ENCODE measurements at regions not wholly inside any gene's neighbourhood (a gene's known extent, or its start where the extent isn't known, plus 50 kb on each side); places are given as distances from the start of the nearest gene placed in this dataset.

DNA sequence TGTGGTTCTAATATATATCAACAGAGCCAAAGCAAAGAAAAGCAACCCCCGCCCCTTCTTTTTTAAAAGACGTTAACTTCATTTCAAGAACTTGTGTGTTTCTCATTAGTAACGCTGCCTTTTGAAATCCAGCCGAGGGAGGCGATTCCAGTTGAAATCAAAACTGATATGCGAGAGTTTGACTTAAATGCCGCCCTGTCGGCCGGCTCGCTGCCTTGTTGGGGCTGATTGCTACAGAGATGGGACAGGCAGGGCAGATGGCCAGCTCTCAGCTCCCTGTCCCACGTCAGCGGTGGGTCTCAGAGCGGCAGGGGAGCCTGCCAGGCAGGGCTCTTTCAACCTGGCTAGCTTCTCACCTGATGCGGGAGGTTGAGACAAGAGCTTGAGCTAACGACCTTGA is 51.9 kb upstream of the ALX4 start:
- H3K4me1 ChIP-seq (ENCODE audit: control extremely low read depth in 1 of 4, control insufficient read depth in 4 of 4, insufficient read depth in 4 of 4, low read length in 3 of 4): no peaks in the 10 kb centered on the region
- WGBS (ENCODE audit: insufficient coverage): 64% methylated on average over 11 of the region's 15 CpGs
- peaks cover 0 to 26% (median 6%) of the 10 kb centered on the region in 5 experiments for H3K27me3 ChIP-seq (replicated peaks in 2 of 5; ENCODE audit: control insufficient read depth in 4 of 5, insufficient read depth in 5 of 5, low read length in 4 of 5)
- ChIA-PET CTCF (interaction anchor here (1.0 kb wide), 1 partner anchor 176 kb away, joined by 3 read pairs; no protein-coding TSS in a partner anchor), POLR2A (no interaction called here)
- peaks cover 0 to 8% (median 1%) of the 10 kb centered on the region in 5 experiments for H3K9me3 ChIP-seq (ENCODE audit: control extremely low read depth in 1 of 5, control insufficient read depth in 4 of 5, insufficient read depth in 2 of 5, low read depth in 1 of 5, low read length in 4 of 5)
- H3K4me3 ChIP-seq (ENCODE audit: control insufficient read depth in 1 of 7, extremely low read depth in 1 of 7, insufficient read depth in 4 of 7, low read depth in 2 of 7, low read length in 6 of 7): no peak overlapping the region
- no peak for DNase-seq
- no peak overlapping the region for H3K27ac ChIP-seq (ENCODE audit: insufficient read depth in 1 of 2, low read depth in 1 of 2, low read length in 2 of 2, poor library complexity in 1 of 2, severe bottlenecking in 2 of 2)
- no peaks in the 10 kb centered on the region for H3K36me3 ChIP-seq (ENCODE audit: control insufficient read depth in 4 of 4, insufficient read depth in 4 of 4, low read length in 3 of 4)

DNA sequence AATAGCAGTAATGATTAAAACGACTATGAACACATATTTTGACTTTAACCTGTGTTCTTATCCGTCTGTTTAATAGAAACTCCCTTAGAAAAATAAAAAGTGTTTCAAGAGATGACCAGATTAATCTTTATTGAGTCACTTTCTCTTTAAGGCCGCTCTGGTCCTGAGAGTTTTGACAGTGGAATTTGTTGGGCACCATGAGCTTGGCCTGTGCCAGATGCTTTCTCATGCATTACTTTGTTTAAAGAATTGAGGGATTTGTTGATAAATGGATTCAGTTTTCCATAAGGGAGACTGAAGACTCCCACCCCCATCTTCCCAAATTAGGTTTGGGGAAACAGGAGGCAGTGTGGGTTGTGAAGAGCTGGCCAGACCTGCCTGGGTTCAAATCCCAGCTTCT is 53.2 kb upstream of the ALX4 start:
- peaks cover 0 to 26% (median 2%) of the 10 kb centered on the region in 5 experiments for H3K27me3 ChIP-seq (replicated peaks in 2 of 5; ENCODE audit: control insufficient read depth in 4 of 5, insufficient read depth in 5 of 5, low read length in 4 of 5)
- H3K27ac ChIP-seq (ENCODE audit: insufficient read depth in 1 of 2, low read depth in 1 of 2, low read length in 2 of 2, poor library complexity in 1 of 2, severe bottlenecking in 2 of 2): no peak overlapping the region
- CTCF ChIA-PET: interaction anchor here (1.6 kb wide), 1 partner anchor 16 kb away, joined by 7 read pairs; no protein-coding TSS in a partner anchor
- no peak for DNase-seq
- H3K36me3 ChIP-seq (ENCODE audit: control insufficient read depth in 4 of 4, insufficient read depth in 4 of 4, low read length in 3 of 4): no peaks in the 10 kb centered on the region
- WGBS (ENCODE audit: insufficient coverage): 93% methylated on average over 2 of the region's 3 CpGs
- H3K4me3 ChIP-seq (ENCODE audit: control insufficient read depth in 1 of 7, extremely low read depth in 1 of 7, insufficient read depth in 4 of 7, low read depth in 2 of 7, low read length in 6 of 7): no peak overlapping the region
- no peaks in the 10 kb centered on the region for H3K4me1 ChIP-seq (ENCODE audit: control extremely low read depth in 1 of 4, control insufficient read depth in 4 of 4, insufficient read depth in 4 of 4, low read length in 3 of 4)
- peaks cover 0 to 8% (median 1%) of the 10 kb centered on the region in 5 experiments for H3K9me3 ChIP-seq (ENCODE audit: control extremely low read depth in 1 of 5, control insufficient read depth in 4 of 5, insufficient read depth in 2 of 5, low read depth in 1 of 5, low read length in 4 of 5)
- POLR2A ChIA-PET: no interaction called here

DNA sequence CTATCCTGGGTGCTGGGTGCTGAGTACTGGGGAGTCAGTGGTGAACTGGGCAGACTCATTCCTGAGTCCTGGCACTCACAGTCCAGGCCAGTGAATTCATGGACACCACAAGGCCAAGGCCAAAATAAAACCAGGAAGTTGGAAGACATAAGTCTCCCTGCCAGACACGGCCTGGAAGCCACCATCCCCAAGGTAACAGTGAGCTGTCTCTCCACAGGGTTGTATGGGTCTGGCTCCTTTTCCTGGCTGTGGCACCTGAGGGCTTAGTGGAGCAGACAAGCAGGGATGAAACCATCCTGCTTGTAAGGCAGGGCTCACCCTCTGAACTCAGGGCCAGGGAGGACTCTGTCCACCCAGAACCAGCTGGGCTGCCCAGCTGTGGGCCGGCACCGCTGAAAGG is 54.7 kb upstream of the ALX4 start:
- WGBS (ENCODE audit: insufficient coverage): 70% methylated on average over 1 of the region's 3 CpGs
- H3K9me3 ChIP-seq (ENCODE audit: control extremely low read depth in 1 of 5, control insufficient read depth in 4 of 5, insufficient read depth in 2 of 5, low read depth in 1 of 5, low read length in 4 of 5): peaks cover 0 to 8% (median 1%) of the 10 kb centered on the region in 5 experiments
- peaks cover 0 to 26% (median 2%) of the 10 kb centered on the region in 5 experiments for H3K27me3 ChIP-seq (replicated peaks in 2 of 5; ENCODE audit: control insufficient read depth in 4 of 5, insufficient read depth in 5 of 5, low read length in 4 of 5)
- no peaks in the 10 kb centered on the region for H3K36me3 ChIP-seq (ENCODE audit: control insufficient read depth in 4 of 4, insufficient read depth in 4 of 4, low read length in 3 of 4)
- H3K27ac ChIP-seq (ENCODE audit: insufficient read depth in 1 of 2, low read depth in 1 of 2, low read length in 2 of 2, poor library complexity in 1 of 2, severe bottlenecking in 2 of 2): no peak overlapping the region
- no peak for DNase-seq
- H3K4me1 ChIP-seq (ENCODE audit: control extremely low read depth in 1 of 4, control insufficient read depth in 4 of 4, insufficient read depth in 4 of 4, low read length in 3 of 4): no peaks in the 10 kb centered on the region
- POLR2A ChIA-PET: no interaction called here
- CTCF ChIA-PET: no interaction called here
- no peak overlapping the region for H3K4me3 ChIP-seq (ENCODE audit: control insufficient read depth in 1 of 7, extremely low read depth in 1 of 7, insufficient read depth in 4 of 7, low read depth in 2 of 7, low read length in 6 of 7)

DNA sequence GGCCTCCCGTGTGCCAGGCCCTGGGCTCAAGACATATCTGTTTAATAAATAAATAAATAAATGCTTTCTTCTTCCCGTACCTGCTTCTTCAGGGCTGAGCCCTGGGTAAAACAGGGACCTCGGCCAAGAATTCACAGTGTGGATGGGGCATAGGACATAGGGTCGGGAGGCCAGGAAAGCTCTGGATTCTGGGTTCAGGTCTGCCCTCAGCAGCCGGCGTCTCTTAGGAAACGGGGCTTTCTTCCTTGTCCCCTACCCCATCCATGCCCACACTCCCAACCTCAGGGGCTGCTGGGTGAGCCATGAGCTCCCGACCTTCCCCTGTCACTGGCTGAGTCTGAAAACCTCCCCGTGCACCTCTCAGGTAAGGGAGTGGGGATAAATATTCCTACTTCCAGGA is 55.7 kb upstream of the ALX4 start:
- peaks cover 0 to 8% (median 1%) of the 10 kb centered on the region in 5 experiments for H3K9me3 ChIP-seq (ENCODE audit: control extremely low read depth in 1 of 5, control insufficient read depth in 4 of 5, insufficient read depth in 2 of 5, low read depth in 1 of 5, low read length in 4 of 5)
- CTCF ChIA-PET: interaction anchor here (1.0 kb wide), 1 partner anchor 39 kb away, joined by 3 read pairs; no protein-coding TSS in a partner anchor
- no peak for DNase-seq
- H3K27me3 ChIP-seq (replicated peaks in 2 of 5; ENCODE audit: control insufficient read depth in 4 of 5, insufficient read depth in 5 of 5, low read length in 4 of 5): peaks cover 0 to 24% (median 4%) of the 10 kb centered on the region in 5 experiments
- no peak overlapping the region for H3K27ac ChIP-seq (ENCODE audit: insufficient read depth in 1 of 2, low read depth in 1 of 2, low read length in 2 of 2, poor library complexity in 1 of 2, severe bottlenecking in 2 of 2)
- H3K36me3 ChIP-seq (ENCODE audit: control insufficient read depth in 4 of 4, insufficient read depth in 4 of 4, low read length in 3 of 4): no peaks in the 10 kb centered on the region
- H3K4me3 ChIP-seq (ENCODE audit: control insufficient read depth in 1 of 7, extremely low read depth in 1 of 7, insufficient read depth in 4 of 7, low read depth in 2 of 7, low read length in 6 of 7): no peak overlapping the region
- POLR2A ChIA-PET: no interaction called here
- WGBS (ENCODE audit: insufficient coverage): 100% methylated on average over 4 of the region's 9 CpGs
- no peaks in the 10 kb centered on the region for H3K4me1 ChIP-seq (ENCODE audit: control extremely low read depth in 1 of 4, control insufficient read depth in 4 of 4, insufficient read depth in 4 of 4, low read length in 3 of 4)

DNA sequence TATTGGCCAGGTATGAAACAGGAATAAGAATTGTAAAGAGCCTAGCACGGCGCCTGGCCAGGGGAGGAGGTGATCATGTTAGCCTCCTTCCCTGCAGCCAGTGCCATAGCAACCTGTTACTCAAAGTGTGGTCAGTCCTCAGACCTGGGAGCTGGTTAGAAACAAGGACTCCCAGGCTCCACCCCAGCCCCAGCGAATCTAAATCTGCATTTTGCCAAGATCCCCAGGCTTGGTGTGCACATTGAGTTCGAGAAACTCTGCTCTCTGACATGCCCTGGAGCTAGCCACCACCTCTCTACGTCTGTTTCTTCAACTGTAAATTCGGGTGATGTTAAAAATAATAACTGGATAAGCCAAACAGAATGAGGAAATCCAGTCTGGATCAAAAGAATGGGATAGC is 56.1 kb upstream of the ALX4 start:
- DNase-seq: no peak
- Histone ChIP-seq H3K27ac (ENCODE audit: insufficient read depth in 1 of 2, low read depth in 1 of 2, low read length in 2 of 2, poor library complexity in 1 of 2, severe bottlenecking in 2 of 2) (no peak overlapping the region), H3K27me3 (replicated peaks in 2 of 5; ENCODE audit: control insufficient read depth in 4 of 5, insufficient read depth in 5 of 5, low read length in 4 of 5) (peaks cover 0 to 20% (median 4%) of the 10 kb centered on the region in 5 experiments), H3K4me3 (ENCODE audit: control insufficient read depth in 1 of 7, extremely low read depth in 1 of 7, insufficient read depth in 4 of 7, low read depth in 2 of 7, low read length in 6 of 7) (no peak overlapping the region), H3K4me1 (ENCODE audit: control extremely low read depth in 1 of 4, control insufficient read depth in 4 of 4, insufficient read depth in 4 of 4, low read length in 3 of 4) (no peaks in the 10 kb centered on the region), H3K9me3 (ENCODE audit: control extremely low read depth in 1 of 5, control insufficient read depth in 4 of 5, insufficient read depth in 2 of 5, low read depth in 1 of 5, low read length in 4 of 5) (peaks cover 0 to 8% (median 0%) of the 10 kb centered on the region in 5 experiments), H3K36me3 (ENCODE audit: control insufficient read depth in 4 of 4, insufficient read depth in 4 of 4, low read length in 3 of 4) (no peaks in the 10 kb centered on the region)
- POLR2A ChIA-PET: no interaction called here
- WGBS (ENCODE audit: insufficient coverage): 100% methylated on average over 6 of the region's 6 CpGs
- CTCF ChIA-PET: interaction anchor here (1.0 kb wide), 1 partner anchor 40 kb away, joined by 3 read pairs; no protein-coding TSS in a partner anchor

DNA sequence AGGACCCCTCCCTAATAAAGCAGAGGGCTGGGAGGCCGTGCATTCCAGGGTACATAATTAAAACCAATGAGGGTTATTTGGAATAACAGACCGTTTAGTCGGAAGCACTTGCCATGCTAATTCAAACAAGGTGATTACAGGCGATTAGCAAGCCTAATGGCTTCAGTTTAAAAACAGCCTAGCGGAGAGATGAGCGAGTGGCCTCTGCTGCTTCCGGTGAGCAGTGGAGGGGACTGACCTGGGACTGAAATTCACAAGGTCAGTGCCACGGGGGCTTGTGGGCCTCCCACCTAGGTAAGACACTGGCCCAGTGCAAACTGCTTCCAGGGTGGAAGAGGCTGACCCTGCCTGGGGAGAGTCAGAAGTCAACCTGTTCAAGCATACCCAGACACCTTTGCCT is 56.8 kb upstream of the ALX4 start:
- no peak overlapping the region for H3K27ac ChIP-seq (ENCODE audit: insufficient read depth in 1 of 2, low read depth in 1 of 2, low read length in 2 of 2, poor library complexity in 1 of 2, severe bottlenecking in 2 of 2)
- POLR2A ChIA-PET: no interaction called here
- H3K36me3 ChIP-seq (ENCODE audit: control insufficient read depth in 4 of 4, insufficient read depth in 4 of 4, low read length in 3 of 4): no peaks in the 10 kb centered on the region
- H3K27me3 ChIP-seq (replicated peaks in 2 of 5; ENCODE audit: control insufficient read depth in 4 of 5, insufficient read depth in 5 of 5, low read length in 4 of 5): peaks cover 0 to 18% (median 1%) of the 10 kb centered on the region in 5 experiments
- DNase-seq: no peak
- no peak overlapping the region for H3K4me3 ChIP-seq (ENCODE audit: control insufficient read depth in 1 of 7, extremely low read depth in 1 of 7, insufficient read depth in 4 of 7, low read depth in 2 of 7, low read length in 6 of 7)
- peaks cover 0 to 8% (median 0%) of the 10 kb centered on the region in 5 experiments for H3K9me3 ChIP-seq (ENCODE audit: control extremely low read depth in 1 of 5, control insufficient read depth in 4 of 5, insufficient read depth in 2 of 5, low read depth in 1 of 5, low read length in 4 of 5)
- no peaks in the 10 kb centered on the region for H3K4me1 ChIP-seq (ENCODE audit: control extremely low read depth in 1 of 4, control insufficient read depth in 4 of 4, insufficient read depth in 4 of 4, low read length in 3 of 4)
- CTCF ChIA-PET: no interaction called here
- 86% methylated on average over 8 of the region's 8 CpGs for WGBS (ENCODE audit: insufficient coverage)

DNA sequence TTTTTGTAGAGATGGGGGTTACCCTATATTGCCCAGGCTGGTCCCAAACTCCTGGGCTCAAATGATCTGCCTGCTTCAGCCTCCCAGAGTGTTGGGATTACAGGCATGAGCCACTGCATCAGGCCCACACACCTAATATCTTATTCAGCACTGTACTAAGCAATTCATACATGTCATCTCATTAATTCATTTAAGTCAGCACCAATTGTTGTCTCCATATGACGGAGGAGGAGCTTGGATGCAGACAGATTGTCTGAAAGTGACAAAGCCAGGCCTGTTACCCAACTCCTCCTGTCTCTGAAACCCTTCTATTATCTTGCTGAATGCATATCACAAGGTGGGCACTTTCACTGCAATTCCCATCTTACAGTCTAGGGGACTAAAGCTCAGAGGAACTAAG is 57.5 kb upstream of the ALX4 start:
- peaks cover 0 to 8% (median 0%) of the 10 kb centered on the region in 5 experiments for H3K9me3 ChIP-seq (ENCODE audit: control extremely low read depth in 1 of 5, control insufficient read depth in 4 of 5, insufficient read depth in 2 of 5, low read depth in 1 of 5, low read length in 4 of 5)
- DNase-seq: no peak
- peaks cover 0 to 13% (median 1%) of the 10 kb centered on the region in 5 experiments for H3K27me3 ChIP-seq (replicated peaks in 2 of 5; ENCODE audit: control insufficient read depth in 4 of 5, insufficient read depth in 5 of 5, low read length in 4 of 5)
- no peaks in the 10 kb centered on the region for H3K4me1 ChIP-seq (ENCODE audit: control extremely low read depth in 1 of 4, control insufficient read depth in 4 of 4, insufficient read depth in 4 of 4, low read length in 3 of 4)
- H3K4me3 ChIP-seq (ENCODE audit: control insufficient read depth in 1 of 7, extremely low read depth in 1 of 7, insufficient read depth in 4 of 7, low read depth in 2 of 7, low read length in 6 of 7): no peak overlapping the region
- WGBS (ENCODE audit: insufficient coverage): 100% methylated on average over 1 of the region's 1 CpG
- no peaks in the 10 kb centered on the region for H3K36me3 ChIP-seq (ENCODE audit: control insufficient read depth in 4 of 4, insufficient read depth in 4 of 4, low read length in 3 of 4)
- no peak overlapping the region for H3K27ac ChIP-seq (ENCODE audit: insufficient read depth in 1 of 2, low read depth in 1 of 2, low read length in 2 of 2, poor library complexity in 1 of 2, severe bottlenecking in 2 of 2)
- ChIA-PET CTCF (interaction anchor here (0.7 kb wide), 1 partner anchor 20 kb away, joined by 3 read pairs; no protein-coding TSS in a partner anchor), POLR2A (no interaction called here)
